SK-N-SH (cell line): ENCODE measurements at regions not wholly inside any gene's neighbourhood (a gene's known extent, or its start where the extent isn't known, plus 50 kb on each side); places are given as distances from the start of the nearest gene placed in this dataset.

Experiments
- CTCF ChIP-seq: fragments of 200-600 bp; sonication (generic); IDR thresholded peaks from 2 replicates; pipeline ENCODE4 v1.6.1; 2017; ENCODE audit warnings: antibody characterized with exemption, mild to moderate bottlenecking, moderate library complexity
- EP300 ChIP-seq, 2 experiments: IDR thresholded peaks; 2 replicates each; pipeline versions ENCODE4 v1.4.0 to v1.6.1; 2012; ENCODE audit warnings: borderline replicate concordance in 1 of 2, low read depth in 1 of 2, low read length in 1 of 2
- EZH2phosphoT487 ChIP-seq: fragments of 200-600 bp; sonication (generic); IDR thresholded peaks from 2 replicates; pipeline ENCODE4 v1.6.1; 2017; ENCODE audit warnings: low read depth, mixed run types, mild to moderate bottlenecking, antibody characterized with exemption, moderate library complexity, borderline replicate concordance
- FOXM1 ChIP-seq: IDR thresholded peaks from 2 replicates; pipeline ENCODE4 v1.4.0; 2012; ENCODE audit warnings: low read depth, mild to moderate bottlenecking
- GABPA ChIP-seq: IDR thresholded peaks from 2 replicates; pipeline ENCODE4 v1.4.0; 2012; ENCODE audit warnings: low read depth, mild to moderate bottlenecking
- MAX ChIP-seq: IDR thresholded peaks from 2 replicates; pipeline ENCODE4 v1.4.0; 2012; ENCODE audit warnings: low read depth
- POLR2AphosphoS5 ChIP-seq: IDR thresholded peaks from 2 replicates; pipeline ENCODE4 v1.6.1; 2012; ENCODE audit warnings: low read depth, low read length
- RAD21 ChIP-seq: IDR thresholded peaks from 2 replicates; pipeline ENCODE4 v1.6.1; 2012; ENCODE audit warnings: mild to moderate bottlenecking, low read length
- RCOR1 ChIP-seq: fragments of 150-350 bp; IDR thresholded peaks from 2 replicates; pipeline ENCODE4 v1.6.1; 2017; ENCODE audit warnings: antibody characterized with exemption, low read length
- REST ChIP-seq: IDR thresholded peaks from 2 replicates; pipeline ENCODE4 v1.6.1; 2012; ENCODE audit warnings: mild to moderate bottlenecking, low read depth, low read length, moderate library complexity

GRCh38 chr13:83190020-83190419 is 692.3 kb downstream of the SLITRK1 start:
- TF ChIP-seq FOXM1: no peak
- TF ChIP-seq REST: no peak
- TF ChIP-seq CTCF: no peak
- TF ChIP-seq POLR2AphosphoS5: no peak
- no peak for TF ChIP-seq RCOR1
- no peak for TF ChIP-seq GABPA
- TF ChIP-seq RAD21: no peak
- TF ChIP-seq EP300 (IDR thresholded peaks at IDR 0.05; ENCODE audit: borderline replicate concordance in 1 of 2, low read depth in 1 of 2, low read length in 1 of 2): no peak
- TF ChIP-seq MAX: no peak
- no peak for TF ChIP-seq EZH2phosphoT487
